ENCODE measurements at regions not wholly inside any gene's neighbourhood (a gene's known extent, or its start where the extent isn't known, plus 50 kb on each side); places are given as distances from the start of the nearest gene placed in this dataset.

DNA sequence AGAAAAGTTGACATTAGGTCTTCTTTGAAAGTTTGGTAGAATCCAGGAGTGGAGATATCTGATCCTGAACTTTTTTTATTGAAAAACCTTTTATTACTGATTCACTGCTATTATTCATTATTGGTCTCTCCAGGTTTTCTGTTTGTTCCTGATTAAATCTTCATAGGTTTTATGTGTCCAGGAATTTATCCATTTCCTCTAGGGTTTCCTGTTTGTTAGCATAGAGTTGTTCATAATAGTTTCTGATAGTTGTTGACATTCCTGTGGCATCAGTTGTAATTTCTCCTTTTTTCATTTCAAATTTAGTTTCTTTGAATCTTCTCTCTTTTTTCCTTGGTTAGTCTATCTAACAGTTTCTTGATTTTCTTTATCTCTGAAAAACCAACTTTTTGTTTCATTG, 370.3 kb downstream of the SLC6A15 start:
- H3K4me1 ChIP-seq (ENCODE audit: control insufficient read depth in 2 of 2, insufficient read depth in 2 of 2, low read length in 1 of 2): no peaks in the 10 kb centered on the region
- H3K4me3 ChIP-seq (ENCODE audit: low read depth in 1 of 2, low read length in 2 of 2): no peak overlapping the region
- H3K9me3 ChIP-seq (ENCODE audit: control insufficient read depth in 2 of 2, insufficient read depth in 1 of 2, low read depth in 1 of 2, low read length in 1 of 2): peaks cover 3% of the 10 kb centered on the region in 2 donors
- no peaks in the 10 kb centered on the region for H3K36me3 ChIP-seq (ENCODE audit: control insufficient read depth in 2 of 2, insufficient read depth in 2 of 2, low read length in 1 of 2)
- H3K27me3 ChIP-seq (ENCODE audit: control insufficient read depth in 1 of 2, insufficient read depth in 2 of 2, low read length in 2 of 2): no peaks in the 10 kb centered on the region
- H3K27ac ChIP-seq (ENCODE audit: low read depth in 2 of 2, low read length in 1 of 2): no peak overlapping the region

DNA sequence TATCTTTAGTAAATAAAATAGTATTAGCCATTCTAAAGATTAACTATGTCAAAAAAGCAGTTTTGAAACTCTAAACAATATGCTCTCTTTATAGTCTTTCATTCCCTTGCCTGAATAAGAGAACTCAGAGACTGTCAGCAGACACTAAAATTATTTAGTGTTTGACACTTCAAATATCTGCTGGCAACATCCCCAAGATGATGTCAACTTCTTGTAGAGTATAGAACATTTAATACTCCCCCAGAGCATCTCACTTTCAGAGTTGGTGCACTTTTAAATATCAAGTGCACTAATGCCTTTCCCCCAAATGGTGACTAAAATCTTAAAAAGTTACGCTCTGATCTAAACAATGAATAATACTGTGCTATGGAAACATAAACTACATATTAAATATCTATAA, 374.9 kb downstream of the SLC6A15 start:
- Histone ChIP-seq H3K27ac (ENCODE audit: low read depth in 2 of 2, low read length in 1 of 2) (no peak overlapping the region), H3K36me3 (ENCODE audit: control insufficient read depth in 2 of 2, insufficient read depth in 2 of 2, low read length in 1 of 2) (no peaks in the 10 kb centered on the region), H3K4me1 (ENCODE audit: control insufficient read depth in 2 of 2, insufficient read depth in 2 of 2, low read length in 1 of 2) (no peaks in the 10 kb centered on the region), H3K4me3 (ENCODE audit: low read depth in 1 of 2, low read length in 2 of 2) (no peak overlapping the region), H3K9me3 (ENCODE audit: control insufficient read depth in 2 of 2, insufficient read depth in 1 of 2, low read depth in 1 of 2, low read length in 1 of 2) (no peaks in the 10 kb centered on the region), H3K27me3 (ENCODE audit: control insufficient read depth in 1 of 2, insufficient read depth in 2 of 2, low read length in 2 of 2) (no peaks in the 10 kb centered on the region)
- 81 to 82% methylated on average over 1 of the region's 1 CpG for WGBS, 2 donors

DNA sequence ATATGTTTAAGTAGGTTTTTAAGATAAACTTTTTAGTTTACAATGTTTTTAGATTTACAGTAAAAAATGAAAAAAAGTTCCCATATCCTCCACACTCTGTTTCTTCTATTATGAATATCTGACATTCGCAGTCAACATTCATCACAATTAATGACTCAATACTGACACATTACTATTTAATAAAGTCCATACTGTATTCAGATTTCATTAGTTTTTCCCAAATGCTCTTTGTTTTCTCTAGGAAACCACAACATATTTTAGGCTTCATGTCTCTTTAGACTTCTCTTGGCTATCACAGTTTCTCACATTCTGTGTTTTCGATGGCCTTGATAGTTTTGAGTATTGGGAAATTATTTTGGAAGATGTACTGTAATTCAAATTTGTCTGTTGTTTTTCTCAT, 399.8 kb downstream of the SLC6A15 start:
- Histone ChIP-seq H3K36me3 (ENCODE audit: control insufficient read depth in 2 of 2, insufficient read depth in 2 of 2, low read length in 1 of 2) (no peaks in the 10 kb centered on the region), H3K9me3 (ENCODE audit: control insufficient read depth in 2 of 2, insufficient read depth in 1 of 2, low read depth in 1 of 2, low read length in 1 of 2) (no peaks in the 10 kb centered on the region), H3K4me3 (ENCODE audit: low read depth in 1 of 2, low read length in 2 of 2) (no peak overlapping the region), H3K27me3 (ENCODE audit: control insufficient read depth in 1 of 2, insufficient read depth in 2 of 2, low read length in 2 of 2) (no peaks in the 10 kb centered on the region), H3K4me1 (ENCODE audit: control insufficient read depth in 2 of 2, insufficient read depth in 2 of 2, low read length in 1 of 2) (peaks cover 0 to 8% of the 10 kb centered on the region in 2 donors), H3K27ac (ENCODE audit: low read depth in 2 of 2, low read length in 1 of 2) (no peak overlapping the region)
- 58 to 73% methylated on average over 2 of the region's 2 CpGs for WGBS, 2 donors

DNA sequence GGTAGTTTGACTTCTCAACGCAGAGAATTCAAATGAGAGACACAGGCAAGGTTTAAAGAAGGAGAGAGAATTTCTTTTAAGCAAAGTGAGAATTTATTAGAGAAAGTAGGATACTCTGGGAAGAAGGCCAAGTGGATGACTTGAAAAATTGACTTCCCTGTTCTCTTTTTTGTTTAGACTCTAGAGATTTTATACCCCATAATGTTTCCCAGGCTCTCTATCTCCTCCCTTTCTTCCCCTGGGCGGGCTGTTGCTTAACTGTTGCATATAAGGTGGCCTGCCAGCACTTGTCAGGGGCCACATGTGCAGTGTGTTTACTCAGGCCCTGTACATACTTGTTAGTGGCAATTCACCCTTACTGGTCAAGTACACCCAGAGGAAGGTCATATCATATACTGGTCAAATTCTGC, 403.7 kb downstream of the SLC6A15 start:
- Histone ChIP-seq H3K4me1 (ENCODE audit: control insufficient read depth in 2 of 2, insufficient read depth in 2 of 2, low read length in 1 of 2) (peaks cover 0 to 8% of the 10 kb centered on the region in 2 donors), H3K36me3 (ENCODE audit: control insufficient read depth in 2 of 2, insufficient read depth in 2 of 2, low read length in 1 of 2) (no peaks in the 10 kb centered on the region), H3K9me3 (ENCODE audit: control insufficient read depth in 2 of 2, insufficient read depth in 1 of 2, low read depth in 1 of 2, low read length in 1 of 2) (no peaks in the 10 kb centered on the region), H3K27ac (ENCODE audit: low read depth in 2 of 2, low read length in 1 of 2) (peak overlapping the region; percentile 20 to 71), H3K4me3 (ENCODE audit: low read depth in 1 of 2, low read length in 2 of 2) (no peak overlapping the region), H3K27me3 (ENCODE audit: control insufficient read depth in 1 of 2, insufficient read depth in 2 of 2, low read length in 2 of 2) (no peaks in the 10 kb centered on the region)
- 27 to 43% methylated on average over 2 of the region's 2 CpGs for WGBS, 2 donors

DNA sequence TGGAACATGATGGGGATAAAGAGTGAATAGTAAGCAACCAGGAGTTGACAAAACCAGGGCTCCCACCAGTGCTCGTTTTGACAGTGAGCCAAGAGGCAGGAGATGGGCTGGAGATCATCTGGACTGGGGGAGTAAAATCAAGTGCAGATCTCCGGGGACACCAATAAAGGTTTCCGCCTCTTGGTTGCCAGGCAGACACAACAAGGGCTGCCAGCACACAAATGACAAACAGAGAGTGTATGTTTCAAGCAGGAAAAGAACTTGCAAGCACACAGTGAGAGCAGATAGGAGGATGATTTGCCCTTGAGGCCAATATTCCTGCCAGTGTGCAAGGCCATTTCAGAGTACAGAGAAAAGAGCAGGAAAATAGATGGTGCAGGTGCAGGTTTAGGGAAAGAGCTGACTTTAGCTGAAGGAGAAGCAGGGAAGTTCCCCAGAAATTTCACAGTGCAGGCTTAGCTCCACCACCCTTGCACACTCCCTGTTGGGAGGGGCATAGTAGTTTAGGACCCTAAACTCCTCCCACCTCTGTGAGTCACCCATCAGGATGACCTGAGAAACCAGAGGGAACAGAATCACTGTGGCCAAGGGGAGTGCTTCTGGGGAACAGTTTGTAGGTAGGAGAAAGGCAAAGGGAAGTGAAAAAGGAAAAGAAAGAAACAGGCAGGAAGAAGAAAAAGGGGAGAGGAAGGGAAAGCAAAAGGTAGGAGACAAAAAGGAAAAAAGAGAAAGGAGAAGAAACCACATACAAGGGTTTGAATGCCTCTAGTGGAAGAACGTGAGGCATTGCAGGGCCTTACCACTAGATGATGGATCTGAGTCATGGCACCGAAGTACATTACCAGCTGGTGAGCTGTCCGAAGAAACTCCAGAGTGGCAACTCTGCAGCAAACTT, 404.4 kb downstream of the SLC6A15 start:
- Histone ChIP-seq H3K4me1 (ENCODE audit: control insufficient read depth in 2 of 2, insufficient read depth in 2 of 2, low read length in 1 of 2) (peaks cover 0 to 8% of the 10 kb centered on the region in 2 donors), H3K36me3 (ENCODE audit: control insufficient read depth in 2 of 2, insufficient read depth in 2 of 2, low read length in 1 of 2) (no peaks in the 10 kb centered on the region), H3K27me3 (ENCODE audit: control insufficient read depth in 1 of 2, insufficient read depth in 2 of 2, low read length in 2 of 2) (no peaks in the 10 kb centered on the region), H3K9me3 (ENCODE audit: control insufficient read depth in 2 of 2, insufficient read depth in 1 of 2, low read depth in 1 of 2, low read length in 1 of 2) (no peaks in the 10 kb centered on the region), H3K27ac (ENCODE audit: low read depth in 2 of 2, low read length in 1 of 2) (peak overlapping the region in 1 of 2 donors; percentile 71), H3K4me3 (ENCODE audit: low read depth in 1 of 2, low read length in 2 of 2) (no peak overlapping the region)
- WGBS, 2 donors: 27 to 47% methylated on average over 6 of the region's 6 CpGs

GRCh38 chr12:84506282-84506681, 406.3 kb downstream of the SLC6A15 start:
- Histone ChIP-seq H3K4me3 (ENCODE audit: low read depth in 1 of 2, low read length in 2 of 2) (no peak overlapping the region), H3K27me3 (ENCODE audit: control insufficient read depth in 1 of 2, insufficient read depth in 2 of 2, low read length in 2 of 2) (no peaks in the 10 kb centered on the region), H3K36me3 (ENCODE audit: control insufficient read depth in 2 of 2, insufficient read depth in 2 of 2, low read length in 1 of 2) (no peaks in the 10 kb centered on the region), H3K9me3 (ENCODE audit: control insufficient read depth in 2 of 2, insufficient read depth in 1 of 2, low read depth in 1 of 2, low read length in 1 of 2) (no peaks in the 10 kb centered on the region), H3K4me1 (ENCODE audit: control insufficient read depth in 2 of 2, insufficient read depth in 2 of 2, low read length in 1 of 2) (peaks cover 2 to 8% of the 10 kb centered on the region in 2 donors), H3K27ac (ENCODE audit: low read depth in 2 of 2, low read length in 1 of 2) (no peak overlapping the region)
- 57 to 62% methylated on average over 5 of the region's 5 CpGs for WGBS, 2 donors

- H3K36me3 ChIP-seq (ENCODE audit: control insufficient read depth in 2 of 2, insufficient read depth in 2 of 2, low read length in 1 of 2): no peaks in the 10 kb centered on the region
- no peak overlapping the region for H3K27ac ChIP-seq (ENCODE audit: low read depth in 2 of 2, low read length in 1 of 2)
- H3K4me3 ChIP-seq (ENCODE audit: low read depth in 1 of 2, low read length in 2 of 2): no peak overlapping the region
- H3K27me3 ChIP-seq (ENCODE audit: control insufficient read depth in 1 of 2, insufficient read depth in 2 of 2, low read length in 2 of 2): no peaks in the 10 kb centered on the region
- peaks cover 2 to 4% of the 10 kb centered on the region in 2 donors for H3K4me1 ChIP-seq (ENCODE audit: control insufficient read depth in 2 of 2, insufficient read depth in 2 of 2, low read length in 1 of 2)
- WGBS, 2 donors: 50 to 59% methylated on average over 4 of the region's 4 CpGs
- H3K9me3 ChIP-seq (ENCODE audit: control insufficient read depth in 2 of 2, insufficient read depth in 1 of 2, low read depth in 1 of 2, low read length in 1 of 2): no peaks in the 10 kb centered on the region
Observed at GRCh38 chr12:84502907-84503787, 409.5 kb downstream of the SLC6A15 start.

DNA sequence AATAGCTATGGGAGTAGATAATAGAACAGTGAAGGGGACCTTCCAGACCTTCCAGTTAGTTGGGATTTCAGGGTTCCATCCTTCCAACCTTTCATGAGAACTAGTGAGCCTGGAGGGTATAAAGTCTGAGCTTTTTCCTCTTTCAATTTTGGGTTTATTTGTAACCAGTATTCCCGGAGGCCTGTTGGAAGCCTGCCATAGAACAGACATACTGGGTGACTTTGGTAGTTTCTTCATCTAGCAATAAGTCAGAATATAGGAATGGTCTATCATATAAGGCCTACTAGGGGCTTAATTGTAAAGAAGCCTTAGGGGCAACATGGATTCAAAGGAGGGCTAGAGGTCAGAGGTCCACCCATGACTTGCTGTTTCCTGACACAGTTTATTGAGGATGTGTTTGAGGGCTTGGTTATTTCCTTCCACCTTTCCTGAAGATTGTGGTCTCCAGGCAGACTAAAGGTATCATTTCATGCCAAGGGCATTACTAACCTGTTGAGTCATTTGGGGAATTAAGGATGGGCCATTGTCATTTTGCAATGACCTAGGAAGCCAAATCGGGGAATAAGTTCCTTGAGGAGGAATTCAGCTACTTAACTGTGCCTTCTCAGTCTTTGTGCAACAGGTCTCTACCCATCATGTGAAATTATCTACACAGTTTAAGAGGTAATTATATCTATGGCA, 410.3 kb downstream of the SLC6A15 start:
- no peaks in the 10 kb centered on the region for H3K36me3 ChIP-seq (ENCODE audit: control insufficient read depth in 2 of 2, insufficient read depth in 2 of 2, low read length in 1 of 2)
- no peak overlapping the region for H3K4me3 ChIP-seq (ENCODE audit: low read depth in 1 of 2, low read length in 2 of 2)
- no peak overlapping the region for H3K27ac ChIP-seq (ENCODE audit: low read depth in 2 of 2, low read length in 1 of 2)
- 45 to 63% methylated on average over 2 of the region's 2 CpGs for WGBS, 2 donors
- H3K4me1 ChIP-seq (ENCODE audit: control insufficient read depth in 2 of 2, insufficient read depth in 2 of 2, low read length in 1 of 2): peaks cover 0 to 2% of the 10 kb centered on the region in 2 donors
- H3K9me3 ChIP-seq (ENCODE audit: control insufficient read depth in 2 of 2, insufficient read depth in 1 of 2, low read depth in 1 of 2, low read length in 1 of 2): no peaks in the 10 kb centered on the region
- H3K27me3 ChIP-seq (ENCODE audit: control insufficient read depth in 1 of 2, insufficient read depth in 2 of 2, low read length in 2 of 2): no peaks in the 10 kb centered on the region

GRCh38 chr12:84497819-84498218, 414.8 kb downstream of the SLC6A15 start:
- peaks cover 0 to under 1% of the 10 kb centered on the region in 2 donors for H3K4me1 ChIP-seq (ENCODE audit: control insufficient read depth in 2 of 2, insufficient read depth in 2 of 2, low read length in 1 of 2)
- WGBS, 2 donors: 64 to 89% methylated on average over 1 of the region's 1 CpG
- no peaks in the 10 kb centered on the region for H3K27me3 ChIP-seq (ENCODE audit: control insufficient read depth in 1 of 2, insufficient read depth in 2 of 2, low read length in 2 of 2)
- H3K27ac ChIP-seq (ENCODE audit: low read depth in 2 of 2, low read length in 1 of 2): no peak overlapping the region
- H3K9me3 ChIP-seq (ENCODE audit: control insufficient read depth in 2 of 2, insufficient read depth in 1 of 2, low read depth in 1 of 2, low read length in 1 of 2): no peaks in the 10 kb centered on the region
- no peaks in the 10 kb centered on the region for H3K36me3 ChIP-seq (ENCODE audit: control insufficient read depth in 2 of 2, insufficient read depth in 2 of 2, low read length in 1 of 2)
- H3K4me3 ChIP-seq (ENCODE audit: low read depth in 1 of 2, low read length in 2 of 2): no peak overlapping the region

Data from esophagus (tissue), 2 donors.